HCT116 (cell line): ENCODE measurements at regions not wholly inside any gene's neighbourhood (a gene's known extent, or its start where the extent isn't known, plus 50 kb on each side); places are given as distances from the start of the nearest gene placed in this dataset.

Experiments
- ATAC-seq: fragments of 200-7000 bp; cut with Tn5 transposase; 2 replicates; pipeline ENCODE4 v1.9.1; 2020; ENCODE audit warnings: mild to moderate bottlenecking, moderate library complexity
- BruUV-seq: library from RNA; stranded (reverse); fragments of 400-500 nt; replicated peaks from 2 replicates; lab custom pipeline; 2021; lab: Mats Ljungman, UMichigan
- CTCF ChIA-PET: fragments of 300-600 bp; sonication (Branson Sonifier 250); formaldehyde crosslinking; loops from one replicate; lab custom pipeline; 2021; ENCODE audit warnings: antibody characterized with exemption; lab: Charles Lee
- POLR2A ChIA-PET: fragments of 300-600, 350-600 bp; sonication (Branson Sonifier 250); formaldehyde crosslinking; loops from one replicate; lab custom pipeline; 2021; ENCODE audit warnings: antibody characterized with exemption; lab: Charles Lee
- RAD21 ChIA-PET, 2 experiments: fragments of 300-600 bp; sonication (Branson Sonifier 250); formaldehyde crosslinking; loops; one replicate each; lab custom pipeline; 2023; ENCODE audit warnings: low total read pairs in 2 of 2; ENCODE audit not compliant: uncharacterized antibody in 2 of 2, unreplicated experiment in 2 of 2, low non-redundant PET in 1 of 2; lab: Charles Lee
- DNase-seq: peaks from one replicate; pipeline ENCODE4 v3.0.0-alpha.2; 2010; ENCODE audit warnings: low read depth, low spot score
- H2AFZ ChIP-seq: fragments of 200-600 bp; shearing (Covaris generic), sonication (generic); 2 replicates; pipeline ENCODE4 v1.6.1; 2017; ENCODE audit warnings: low read depth, mixed run types, mixed read lengths, antibody characterized with exemption, low read length; ENCODE audit not compliant: poor library complexity, severe bottlenecking
- H3K27ac ChIP-seq: 2 replicates; pipeline ENCODE4 v1.5.1; 2012; ENCODE audit warnings: low read depth, low read length
- H3K27me3 ChIP-seq: fragments of 200-600 bp; sonication (generic); 2 replicates; pipeline ENCODE4 v1.6.1; 2016; ENCODE audit warnings: mixed run types, low read length, mixed read lengths; ENCODE audit not compliant: insufficient read depth
- H3K36me3 ChIP-seq, 2 experiments: fragments of 200-500 bp in 1 of 2; fragments of 200-600 bp in 1 of 2; sonication (Bioruptor generic) in 1 of 2; sonication (generic) in 1 of 2; 2 replicates each; pipeline versions ENCODE4 v1.5.1 to v1.6.1; 2014 to 2016; ENCODE audit warnings: low read length in 2 of 2, inconsistent platforms in 1 of 2, mixed read lengths in 1 of 2, mixed run types in 1 of 2; ENCODE audit not compliant: insufficient read depth in 2 of 2, control insufficient read depth in 1 of 2
- H3K4me1 ChIP-seq, 2 experiments: fragments of 200-600 bp in 1 of 2; sonication (generic) in 1 of 2; 2 replicates each; pipeline versions ENCODE4 v1.5.1 to v1.6.1; 2012 to 2017; ENCODE audit warnings: low read length in 2 of 2, inconsistent platforms in 1 of 2, mild to moderate bottlenecking in 1 of 2, mixed read lengths in 1 of 2, mixed run types in 1 of 2, moderate library complexity in 1 of 2; ENCODE audit not compliant: insufficient read depth in 2 of 2, control insufficient read depth in 1 of 2
- H3K4me2 ChIP-seq: fragments of 200-600 bp; sonication (generic); 2 replicates; pipeline ENCODE4 v1.6.1; 2017; ENCODE audit warnings: mixed run types, low read length, mixed read lengths
- H3K4me3 ChIP-seq, 2 experiments: fragments of 200-600 bp in 1 of 2; sonication (generic) in 1 of 2; replicated peaks in 1 of 2; 2 replicates each; pipeline ENCODE4 v1.5.1; 2011 to 2016; ENCODE audit warnings: low read length in 2 of 2, control low read depth in 1 of 2, low read depth in 1 of 2, mild to moderate bottlenecking in 1 of 2, mixed read lengths in 1 of 2, mixed run types in 1 of 2
- H3K79me2 ChIP-seq: fragments of 200-600 bp; sonication (generic); 2 replicates; pipeline ENCODE4 v1.6.1; 2017; ENCODE audit warnings: mild to moderate bottlenecking, mixed run types, low read length, moderate library complexity, mixed read lengths; ENCODE audit not compliant: insufficient read depth
- H3K9ac ChIP-seq: fragments of 200-600 bp; sonication (generic); 2 replicates; pipeline ENCODE4 v1.6.1; 2016; ENCODE audit warnings: low read length, mixed read lengths
- H3K9me2 ChIP-seq: fragments of 200-600 bp; sonication (generic), shearing (Covaris generic); 2 replicates; pipeline ENCODE4 v1.6.1; 2017; ENCODE audit warnings: mixed run types, mild to moderate bottlenecking, moderate library complexity; ENCODE audit not compliant: insufficient read depth
- H3K9me3 ChIP-seq, 2 experiments: fragments of 200-500 bp in 1 of 2; fragments of 200-600 bp in 1 of 2; sonication (Bioruptor generic) in 1 of 2; sonication (generic) in 1 of 2; 2 replicates each; pipeline ENCODE4 v1.6.1; 2014 to 2017; ENCODE audit warnings: low read length in 2 of 2, mixed read lengths in 2 of 2, inconsistent platforms in 1 of 2, low read depth in 1 of 2, mild to moderate bottlenecking in 1 of 2, mixed run types in 1 of 2, moderate library complexity in 1 of 2; ENCODE audit not compliant: control insufficient read depth in 1 of 2, insufficient read depth in 1 of 2
- H4K20me1 ChIP-seq: fragments of 200-600 bp; sonication (generic), shearing (Covaris generic); 2 replicates; pipeline ENCODE4 v1.6.1; 2017; ENCODE audit warnings: mixed run types, mild to moderate bottlenecking, moderate library complexity; ENCODE audit not compliant: insufficient read depth
- CBX3 ChIP-seq: IDR thresholded peaks from 2 replicates; pipeline ENCODE4 v1.6.1; 2012; ENCODE audit warnings: low read depth
- CEBPB ChIP-seq: IDR thresholded peaks from 2 replicates; pipeline ENCODE4 v1.6.1; 2012; ENCODE audit warnings: low read depth
- EGR1 ChIP-seq: IDR thresholded peaks from 2 replicates; pipeline ENCODE4 v1.6.1; 2012; ENCODE audit warnings: low read depth
- EZH2 ChIP-seq: fragments of 200-600 bp; sonication (generic); IDR thresholded peaks from 2 replicates; pipeline ENCODE4 v1.6.1; 2017; ENCODE audit warnings: antibody characterized with exemption, mixed run types
- FOSL1 ChIP-seq: IDR thresholded peaks from 2 replicates; pipeline ENCODE4 v1.6.1; 2012; ENCODE audit warnings: low read depth
- JUND ChIP-seq: IDR thresholded peaks from 2 replicates; pipeline ENCODE4 v1.6.1; 2012
- RAD21 ChIP-seq: IDR thresholded peaks from 2 replicates; pipeline ENCODE4 v1.6.1; 2012; ENCODE audit warnings: low read depth, mild to moderate bottlenecking
- SIN3A ChIP-seq: IDR thresholded peaks from 2 replicates; pipeline ENCODE4 v1.6.1; 2012; ENCODE audit warnings: low read depth
- SP1 ChIP-seq: IDR thresholded peaks from 2 replicates; pipeline ENCODE4 v1.6.1; 2012; ENCODE audit warnings: low read depth
- YY1 ChIP-seq: IDR thresholded peaks from 2 replicates; pipeline ENCODE4 v1.6.1; 2011; ENCODE audit warnings: low read length, low read depth, moderate library complexity, mild to moderate bottlenecking; ENCODE audit not compliant: insufficient replicate concordance; ENCODE audit errors: extremely low read depth
- ZNF274 ChIP-seq: fragments of 200-500 bp; sonication (Bioruptor generic); IDR thresholded peaks from 2 replicates; pipeline ENCODE4 v1.6.1; 2014; ENCODE audit warnings: mild to moderate bottlenecking, low read depth, low read length, inconsistent platforms
- intact Hi-C: fragments of 100-400 bp; cut with micrococcal nuclease; formaldehyde crosslinking; loops from 2 replicates; pipeline ENCODE4 v1.10.0; 2022
- TF ChIP-seq, protein P1 (sequence below): IDR thresholded peaks from 2 replicates; pipeline ENCODE4 v1.6.1; 2012
- TF ChIP-seq, protein P2 (sequence below), 3 experiments: fragments of 200-600 bp in 1 of 3; sonication (generic) in 1 of 3; IDR thresholded peaks in 2 of 3; conservative IDR thresholded peaks in 1 of 3; 2 replicates each; pipeline ENCODE4 v1.5.1; 2012 to 2017; ENCODE audit warnings: low read depth in 2 of 3, low read length in 2 of 3, antibody characterized with exemption in 1 of 3, borderline replicate concordance in 1 of 3, control low read depth in 1 of 3, mild to moderate bottlenecking in 1 of 3, mixed read lengths in 1 of 3, mixed run types in 1 of 3, moderate library complexity in 1 of 3; ENCODE audit not compliant: insufficient read depth in 1 of 3
- TF ChIP-seq, protein P3 (sequence below): IDR thresholded peaks from 2 replicates; pipeline ENCODE4 v1.6.1; 2012
- TF ChIP-seq, protein P4 (sequence below): IDR thresholded peaks from 2 replicates; pipeline ENCODE4 v1.6.1; 2012; ENCODE audit warnings: low read depth

DNA sequence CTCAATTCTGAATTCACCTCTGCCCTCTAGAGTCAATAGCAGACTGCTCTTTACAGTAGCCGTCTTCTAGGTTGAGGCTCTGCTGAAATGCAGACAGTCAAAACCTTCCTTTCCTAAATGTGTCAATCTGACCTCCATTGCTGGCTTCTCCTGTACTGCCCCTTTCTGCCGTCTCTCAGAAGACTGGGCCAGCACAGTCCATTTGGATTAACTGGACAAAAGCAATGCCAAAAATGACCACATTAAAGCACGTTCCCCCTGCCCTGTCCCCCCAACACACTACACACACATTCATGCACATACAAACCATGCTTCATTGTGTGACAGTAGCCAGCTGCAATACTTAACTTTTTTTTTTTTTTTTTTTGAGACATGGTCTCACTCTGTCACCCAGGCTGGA is 130.2 kb upstream of the LIFR start:
- intact Hi-C loops: no loop called here
- Histone ChIP-seq H3K9ac (no peak overlapping the region), H3K4me3 (no peak overlapping the region), H4K20me1 (no peaks in the 10 kb centered on the region), H3K27ac (no peak overlapping the region), H3K4me2 (no peak overlapping the region), H3K9me2 (no peaks in the 10 kb centered on the region), H3K79me2 (no peaks in the 10 kb centered on the region), H3K9me3 (no peaks in the 10 kb centered on the region), H3K36me3 (no peaks in the 10 kb centered on the region), H3K27me3 (no peaks in the 10 kb centered on the region), H2AFZ (no peak overlapping the region), H3K4me1 (no peaks in the 10 kb centered on the region)
- POLR2A ChIA-PET: no interaction called here
- RAD21 ChIA-PET: no interaction called here
- no peak for ATAC-seq
- no peak for DNase-seq
- BruUV-seq: no TSS peak
- TF ChIP-seq EGR1: no peak
- CTCF ChIA-PET: no interaction called here

DNA sequence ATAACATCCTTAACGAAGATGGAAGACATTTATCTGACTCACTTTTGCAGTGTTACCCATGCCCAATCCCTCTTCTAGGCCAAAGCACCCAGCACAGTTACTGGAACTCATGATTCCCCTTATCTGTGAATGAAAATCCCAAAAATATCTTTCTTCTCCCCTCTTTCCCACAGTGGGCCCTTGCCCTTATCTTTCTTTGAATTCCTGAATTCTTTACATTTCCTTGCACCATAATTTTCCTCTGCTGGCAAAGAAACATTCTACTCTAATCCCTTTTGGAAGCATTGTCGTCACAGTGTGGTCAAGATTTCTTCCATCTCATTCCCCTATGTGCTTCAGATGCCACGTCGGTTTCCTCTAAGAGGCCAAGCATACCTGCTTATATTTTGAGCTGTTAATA is 135.9 kb upstream of the LIFR start:
- H3K4me2 ChIP-seq: no peak overlapping the region
- ChIA-PET POLR2A (no interaction called here), RAD21 (no interaction called here), CTCF (interaction anchor here (0.6 kb wide), 1 partner anchor 34 kb away, joined by 3 read pairs; no protein-coding TSS in a partner anchor)
- H3K27me3 ChIP-seq: no peaks in the 10 kb centered on the region
- no peaks in the 10 kb centered on the region for H3K9me3 ChIP-seq
- H3K9ac ChIP-seq: no peak overlapping the region
- ATAC-seq (no peak), DNase-seq (no peak)
- no peaks in the 10 kb centered on the region for H3K36me3 ChIP-seq
- no peaks in the 10 kb centered on the region for H3K9me2 ChIP-seq
- no peaks in the 10 kb centered on the region for H3K79me2 ChIP-seq
- H3K27ac ChIP-seq: no peak overlapping the region
- H2AFZ ChIP-seq: no peak overlapping the region
- intact Hi-C loops: no loop called here
- H4K20me1 ChIP-seq: no peaks in the 10 kb centered on the region
- no peak overlapping the region for H3K4me3 ChIP-seq
- no TSS peak for BruUV-seq
- no peaks in the 10 kb centered on the region for H3K4me1 ChIP-seq
- TF ChIP-seq SIN3A (no peak), FOSL1 (no peak), CEBPB (no peak), CBX3 (no peak), SP1 (no peak), YY1 (no peak), RAD21 (no peak), ZNF274 (no peak), JUND (no peak), EZH2 (no peak)
- TF ChIP-seq, protein P1, sequence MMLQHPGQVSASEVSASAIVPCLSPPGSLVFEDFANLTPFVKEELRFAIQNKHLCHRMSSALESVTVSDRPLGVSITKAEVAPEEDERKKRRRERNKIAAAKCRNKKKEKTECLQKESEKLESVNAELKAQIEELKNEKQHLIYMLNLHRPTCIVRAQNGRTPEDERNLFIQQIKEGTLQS: no peak
- TF ChIP-seq, protein P2, sequence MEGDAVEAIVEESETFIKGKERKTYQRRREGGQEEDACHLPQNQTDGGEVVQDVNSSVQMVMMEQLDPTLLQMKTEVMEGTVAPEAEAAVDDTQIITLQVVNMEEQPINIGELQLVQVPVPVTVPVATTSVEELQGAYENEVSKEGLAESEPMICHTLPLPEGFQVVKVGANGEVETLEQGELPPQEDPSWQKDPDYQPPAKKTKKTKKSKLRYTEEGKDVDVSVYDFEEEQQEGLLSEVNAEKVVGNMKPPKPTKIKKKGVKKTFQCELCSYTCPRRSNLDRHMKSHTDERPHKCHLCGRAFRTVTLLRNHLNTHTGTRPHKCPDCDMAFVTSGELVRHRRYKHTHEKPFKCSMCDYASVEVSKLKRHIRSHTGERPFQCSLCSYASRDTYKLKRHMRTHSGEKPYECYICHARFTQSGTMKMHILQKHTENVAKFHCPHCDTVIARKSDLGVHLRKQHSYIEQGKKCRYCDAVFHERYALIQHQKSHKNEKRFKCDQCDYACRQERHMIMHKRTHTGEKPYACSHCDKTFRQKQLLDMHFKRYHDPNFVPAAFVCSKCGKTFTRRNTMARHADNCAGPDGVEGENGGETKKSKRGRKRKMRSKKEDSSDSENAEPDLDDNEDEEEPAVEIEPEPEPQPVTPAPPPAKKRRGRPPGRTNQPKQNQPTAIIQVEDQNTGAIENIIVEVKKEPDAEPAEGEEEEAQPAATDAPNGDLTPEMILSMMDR (IDR thresholded peaks at IDR 0.05 in 2 of 3, conservative IDR thresholded peaks at IDR 0.05 in 1 of 3; ENCODE audit: borderline replicate concordance in 1 of 3, insufficient read depth in 1 of 3, low read depth in 2 of 3, low read length in 2 of 3): no peak
- TF ChIP-seq, protein P3, sequence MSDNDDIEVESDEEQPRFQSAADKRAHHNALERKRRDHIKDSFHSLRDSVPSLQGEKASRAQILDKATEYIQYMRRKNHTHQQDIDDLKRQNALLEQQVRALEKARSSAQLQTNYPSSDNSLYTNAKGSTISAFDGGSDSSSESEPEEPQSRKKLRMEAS: no peak
- TF ChIP-seq, protein P4, sequence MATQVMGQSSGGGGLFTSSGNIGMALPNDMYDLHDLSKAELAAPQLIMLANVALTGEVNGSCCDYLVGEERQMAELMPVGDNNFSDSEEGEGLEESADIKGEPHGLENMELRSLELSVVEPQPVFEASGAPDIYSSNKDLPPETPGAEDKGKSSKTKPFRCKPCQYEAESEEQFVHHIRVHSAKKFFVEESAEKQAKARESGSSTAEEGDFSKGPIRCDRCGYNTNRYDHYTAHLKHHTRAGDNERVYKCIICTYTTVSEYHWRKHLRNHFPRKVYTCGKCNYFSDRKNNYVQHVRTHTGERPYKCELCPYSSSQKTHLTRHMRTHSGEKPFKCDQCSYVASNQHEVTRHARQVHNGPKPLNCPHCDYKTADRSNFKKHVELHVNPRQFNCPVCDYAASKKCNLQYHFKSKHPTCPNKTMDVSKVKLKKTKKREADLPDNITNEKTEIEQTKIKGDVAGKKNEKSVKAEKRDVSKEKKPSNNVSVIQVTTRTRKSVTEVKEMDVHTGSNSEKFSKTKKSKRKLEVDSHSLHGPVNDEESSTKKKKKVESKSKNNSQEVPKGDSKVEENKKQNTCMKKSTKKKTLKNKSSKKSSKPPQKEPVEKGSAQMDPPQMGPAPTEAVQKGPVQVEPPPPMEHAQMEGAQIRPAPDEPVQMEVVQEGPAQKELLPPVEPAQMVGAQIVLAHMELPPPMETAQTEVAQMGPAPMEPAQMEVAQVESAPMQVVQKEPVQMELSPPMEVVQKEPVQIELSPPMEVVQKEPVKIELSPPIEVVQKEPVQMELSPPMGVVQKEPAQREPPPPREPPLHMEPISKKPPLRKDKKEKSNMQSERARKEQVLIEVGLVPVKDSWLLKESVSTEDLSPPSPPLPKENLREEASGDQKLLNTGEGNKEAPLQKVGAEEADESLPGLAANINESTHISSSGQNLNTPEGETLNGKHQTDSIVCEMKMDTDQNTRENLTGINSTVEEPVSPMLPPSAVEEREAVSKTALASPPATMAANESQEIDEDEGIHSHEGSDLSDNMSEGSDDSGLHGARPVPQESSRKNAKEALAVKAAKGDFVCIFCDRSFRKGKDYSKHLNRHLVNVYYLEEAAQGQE: no peak
